Stomach (tissue), 8 donors: ENCODE measurements at regions not wholly inside any gene's neighbourhood (a gene's known extent, or its start where the extent isn't known, plus 50 kb on each side); places are given as distances from the start of the nearest gene placed in this dataset.

ENCODE experiments used
- DNase-seq, 2 donors: peaks; one replicate each; pipeline versions ENCODE4 v3.0.0 to v3.0.0-alpha.2; 2013 to 2019
- H3K27ac ChIP-seq, 5 donors: fragments of 200-600 bp in 4 of 5; sonication (generic) in 4 of 5; one replicate each; pipeline ENCODE4 v1.5.1; 2013 to 2019; ENCODE audit warnings: mild to moderate bottlenecking in 1 of 5, moderate library complexity in 1 of 5
- H3K27me3 ChIP-seq, 3 donors: fragments of 200-600 bp; sonication (generic); one replicate each; pipeline ENCODE4 v1.5.1; 2017 to 2019; ENCODE audit warnings: mixed run types in 1 of 3
- H3K36me3 ChIP-seq, 4 donors: fragments of 200-600 bp; sonication (generic); 1 replicate in 3 of 4; 2 replicates in 1 of 4; pipeline ENCODE4 v1.5.1; 2016 to 2019
- H3K4me1 ChIP-seq, 4 donors: fragments of 200-600 bp; sonication (generic); one replicate each; pipeline ENCODE4 v1.5.1; 2016 to 2019
- H3K4me3 ChIP-seq, 4 donors: fragments of 200-600 bp; sonication (generic) in 3 of 4; one replicate each; pipeline ENCODE4 v1.5.1; 2016 to 2019; ENCODE audit warnings: mild to moderate bottlenecking in 1 of 4
- H3K9me3 ChIP-seq, 4 donors: fragments of 200-600 bp; sonication (generic); one replicate each; pipeline ENCODE4 v1.5.1; 2016 to 2019
- EP300 ChIP-seq: sonication (generic); formaldehyde crosslinking; IDR thresholded peaks from one replicate; pipeline ENCODE4 v1.6.1; 2017; ENCODE audit warnings: antibody characterized with exemption
- POLR2A ChIP-seq, 4 donors: fragments of 450-650 bp; IDR thresholded peaks; one replicate each; pipeline ENCODE4 v1.6.1; 2016; ENCODE audit warnings: antibody characterized with exemption in 4 of 4, control low read depth in 2 of 4, mild to moderate bottlenecking in 1 of 4, moderate library complexity in 1 of 4
- POLR2AphosphoS5 ChIP-seq, 3 donors: sonication (generic); formaldehyde crosslinking; IDR thresholded peaks; one replicate each; pipeline ENCODE4 v1.6.1; 2016; ENCODE audit warnings: antibody characterized with exemption in 3 of 3
- WGBS, 5 donors: extraction: QIAGEN DNeasy Blood & Tissue Kit in 3 of 5; methylation state at CpG; one replicate each; pipeline versions ENCODE4 v1.1.5 to v1.1.7; 2013 to 2018; 5-methylcytosine and 5-hydroxymethylcytosine counted together
- intact Hi-C: fragments of 100-400 bp; cut with DNase I; formaldehyde crosslinking; loops from one replicate; pipeline ENCODE4 v1.15.1; 2023; ENCODE audit warnings: low total_unique reads
- TF ChIP-seq, protein P1 (sequence below), 7 experiments: fragments of 450-650 bp in 4 of 7; fragments of 200-600 bp in 3 of 7; sonication (generic) in 3 of 7; IDR thresholded peaks; one replicate each; pipeline ENCODE4 v1.5.1; 2016 to 2019; ENCODE audit warnings: antibody characterized with exemption in 7 of 7, control low read depth in 2 of 7, mild to moderate bottlenecking in 1 of 7
- donor health status: healthy with polysubstance abuse.
- donor health status: Bipolar disorder and iron deficiency.
- donor health status: healthy.

DNA sequence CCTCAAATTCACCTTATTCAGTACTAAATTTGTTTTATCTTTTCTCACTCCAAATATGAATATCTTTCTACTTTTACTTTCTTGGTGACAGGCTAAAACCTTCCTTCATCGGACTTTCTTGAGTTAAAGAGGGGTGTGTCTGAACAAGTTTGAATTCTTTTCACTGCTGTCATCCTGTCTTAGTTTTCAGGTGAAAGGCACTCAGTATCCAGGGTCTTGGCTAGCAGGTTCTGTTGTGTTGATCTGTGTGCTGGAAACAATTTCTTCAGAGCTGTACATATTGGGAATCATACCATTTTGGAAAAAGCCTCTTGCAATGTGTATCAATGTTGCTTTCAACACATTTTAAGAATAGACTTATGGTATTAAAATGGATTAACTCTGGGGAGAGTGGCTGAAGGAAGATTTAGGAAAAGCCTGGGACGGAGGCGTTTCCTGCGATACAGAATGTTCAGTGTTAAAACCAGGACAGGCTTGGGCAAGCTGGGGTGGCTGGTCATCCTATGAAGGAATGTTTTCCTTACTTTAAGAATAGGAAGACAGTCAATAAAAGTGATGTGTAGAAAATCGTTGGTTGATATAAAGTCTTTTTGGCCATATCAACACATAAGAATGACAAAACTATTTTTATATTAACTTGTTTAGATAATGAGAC lies 350.7 kb upstream of the SPRED2 start:
- WGBS, 5 donors, result 72 to 86% (median 74%) methylated on average over 5 of the region's 5 CpGs
- no peak for DNase-seq
- no peaks in the 10 kb centered on the region for H3K4me1 ChIP-seq
- no peak overlapping the region for H3K4me3 ChIP-seq
- H3K27me3 ChIP-seq, result no peaks in the 10 kb centered on the region
- H3K36me3 ChIP-seq, result no peaks in the 10 kb centered on the region
- no peak overlapping the region for H3K27ac ChIP-seq
- intact Hi-C loops, result no loop called here
- no peak for TF ChIP-seq POLR2AphosphoS5 (IDR thresholded peaks at IDR 0.05)
- no peak for TF ChIP-seq EP300
- no peak for TF ChIP-seq POLR2A (IDR thresholded peaks at IDR 0.05)
- TF ChIP-seq, protein P1, sequence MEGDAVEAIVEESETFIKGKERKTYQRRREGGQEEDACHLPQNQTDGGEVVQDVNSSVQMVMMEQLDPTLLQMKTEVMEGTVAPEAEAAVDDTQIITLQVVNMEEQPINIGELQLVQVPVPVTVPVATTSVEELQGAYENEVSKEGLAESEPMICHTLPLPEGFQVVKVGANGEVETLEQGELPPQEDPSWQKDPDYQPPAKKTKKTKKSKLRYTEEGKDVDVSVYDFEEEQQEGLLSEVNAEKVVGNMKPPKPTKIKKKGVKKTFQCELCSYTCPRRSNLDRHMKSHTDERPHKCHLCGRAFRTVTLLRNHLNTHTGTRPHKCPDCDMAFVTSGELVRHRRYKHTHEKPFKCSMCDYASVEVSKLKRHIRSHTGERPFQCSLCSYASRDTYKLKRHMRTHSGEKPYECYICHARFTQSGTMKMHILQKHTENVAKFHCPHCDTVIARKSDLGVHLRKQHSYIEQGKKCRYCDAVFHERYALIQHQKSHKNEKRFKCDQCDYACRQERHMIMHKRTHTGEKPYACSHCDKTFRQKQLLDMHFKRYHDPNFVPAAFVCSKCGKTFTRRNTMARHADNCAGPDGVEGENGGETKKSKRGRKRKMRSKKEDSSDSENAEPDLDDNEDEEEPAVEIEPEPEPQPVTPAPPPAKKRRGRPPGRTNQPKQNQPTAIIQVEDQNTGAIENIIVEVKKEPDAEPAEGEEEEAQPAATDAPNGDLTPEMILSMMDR (IDR thresholded peaks at IDR 0.05), result no peak
- no peaks in the 10 kb centered on the region for H3K9me3 ChIP-seq

DNA sequence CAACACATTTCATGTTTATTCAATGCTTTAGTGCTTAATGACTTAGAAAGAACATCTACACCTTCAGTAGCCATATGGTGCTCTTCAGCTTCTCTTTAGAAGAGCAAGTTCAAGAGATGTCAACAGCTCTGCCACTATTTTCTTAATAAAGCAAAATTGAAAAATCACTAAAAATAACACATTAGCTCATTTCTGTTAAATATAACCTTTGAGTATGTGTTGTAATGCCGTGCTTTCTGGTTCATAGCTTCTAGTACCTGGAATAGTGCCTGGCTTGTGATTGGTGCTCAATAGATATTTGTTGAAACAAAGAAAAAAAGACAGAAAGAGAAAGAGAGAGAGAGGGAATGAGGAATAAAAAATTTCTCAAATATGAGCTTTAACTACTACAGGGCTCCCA lies 349.8 kb upstream of the SPRED2 start:
- H3K27ac ChIP-seq, result no peak overlapping the region
- intact Hi-C loops, result no loop called here
- WGBS, 5 donors, result 70 to 89% (median 80%) methylated on average over 1 of the region's 1 CpG

GRCh38 chr2:65781756-65782155 lies 349.4 kb upstream of the SPRED2 start:
- TF ChIP-seq EP300, result no peak
- TF ChIP-seq, protein P1 (IDR thresholded peaks at IDR 0.05), result no peak
- TF ChIP-seq POLR2AphosphoS5 (IDR thresholded peaks at IDR 0.05), result no peak
- no peak for TF ChIP-seq POLR2A (IDR thresholded peaks at IDR 0.05)
- Histone ChIP-seq H3K4me1 (no peaks in the 10 kb centered on the region), H3K9me3 (no peaks in the 10 kb centered on the region), H3K27ac (no peak overlapping the region), H3K4me3 (no peak overlapping the region), H3K27me3 (no peaks in the 10 kb centered on the region), H3K36me3 (no peaks in the 10 kb centered on the region)
- intact Hi-C loops, result no loop called here
- no peak for DNase-seq

More for the DNA sequence above, 349.8 kb upstream of the SPRED2 start:
- no peak for TF ChIP-seq EP300
- no peak for TF ChIP-seq POLR2A (IDR thresholded peaks at IDR 0.05)
- TF ChIP-seq, protein P1 (IDR thresholded peaks at IDR 0.05), result no peak
- no peak for TF ChIP-seq POLR2AphosphoS5 (IDR thresholded peaks at IDR 0.05)
- no peak for DNase-seq
- Histone ChIP-seq H3K4me3 (no peak overlapping the region), H3K36me3 (no peaks in the 10 kb centered on the region), H3K9me3 (no peaks in the 10 kb centered on the region), H3K27me3 (no peaks in the 10 kb centered on the region), H3K4me1 (no peaks in the 10 kb centered on the region)

GRCh38 chr2:65779021-65779420 lies 346.6 kb upstream of the SPRED2 start:
- WGBS, 5 donors, result 71 to 82% (median 72%) methylated on average over 1 of the region's 1 CpG
- TF ChIP-seq EP300 (no peak), POLR2A (IDR thresholded peaks at IDR 0.05) (no peak), POLR2AphosphoS5 (IDR thresholded peaks at IDR 0.05) (no peak)
- TF ChIP-seq, protein P1 (IDR thresholded peaks at IDR 0.05), result no peak
- H3K4me1 ChIP-seq, result no peaks in the 10 kb centered on the region
- no peak overlapping the region for H3K27ac ChIP-seq
- H3K9me3 ChIP-seq, result no peaks in the 10 kb centered on the region
- intact Hi-C loops, result no loop called here
- no peak overlapping the region for H3K4me3 ChIP-seq
- no peak for DNase-seq
- H3K27me3 ChIP-seq, result no peaks in the 10 kb centered on the region
- no peaks in the 10 kb centered on the region for H3K36me3 ChIP-seq
